HG02571 (cell line): ENCODE measurements at regions not wholly inside any gene's neighbourhood (a gene's known extent, or its start where the extent isn't known, plus 50 kb on each side); places are given as distances from the start of the nearest gene placed in this dataset.

Source experiments
- ATAC-seq: cut with Tn5 transposase; IDR thresholded peaks from one replicate; pipeline ENCODE4 v1.9.1; 2021; ENCODE audit warnings: mild to moderate bottlenecking, moderate library complexity; ENCODE audit not compliant: unreplicated experiment

- no peak for ATAC-seq
Measured at GRCh38 chr5:30957591-30957990, 235.9 kb upstream of the CDH6 start.

DNA sequence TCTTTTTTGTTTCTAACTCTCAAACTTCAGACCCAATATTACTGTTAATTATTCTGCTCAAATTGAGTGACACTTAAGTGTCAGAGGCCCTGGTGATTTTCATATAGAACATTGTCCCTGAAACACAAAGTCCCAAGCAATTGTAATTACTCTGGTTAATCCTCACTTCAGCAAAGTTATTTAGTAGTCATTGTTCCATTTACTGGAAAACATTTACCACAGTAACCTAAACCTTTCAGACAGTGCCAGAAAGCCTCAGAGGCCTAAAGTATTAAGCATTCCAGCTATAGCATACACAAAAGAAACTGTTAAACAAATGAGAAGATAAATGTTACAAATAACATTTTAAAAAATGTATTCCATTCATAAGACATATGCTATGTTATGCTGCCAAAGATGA is 237.2 kb upstream of the CDH6 start:
- ATAC-seq = no peak

DNA sequence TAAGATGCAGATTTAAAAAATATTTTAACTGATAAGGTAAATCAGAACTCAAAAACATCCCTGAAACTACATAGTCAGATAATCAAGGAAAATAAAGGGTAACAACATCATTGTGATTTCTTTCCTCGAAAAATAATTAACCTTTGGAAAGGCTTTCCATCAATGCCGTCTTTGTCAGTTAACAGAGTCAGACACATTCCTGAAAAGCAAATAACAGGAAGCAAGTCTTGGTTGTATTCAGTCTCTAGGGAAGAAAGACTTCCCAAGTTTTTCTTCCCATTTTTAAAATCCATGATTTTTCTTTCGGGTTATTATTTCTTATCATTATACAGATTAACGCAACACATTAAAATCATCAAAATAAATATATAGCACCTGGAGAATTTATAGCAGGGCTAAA is 256.4 kb upstream of the CDH6 start:
- no peak for ATAC-seq

DNA sequence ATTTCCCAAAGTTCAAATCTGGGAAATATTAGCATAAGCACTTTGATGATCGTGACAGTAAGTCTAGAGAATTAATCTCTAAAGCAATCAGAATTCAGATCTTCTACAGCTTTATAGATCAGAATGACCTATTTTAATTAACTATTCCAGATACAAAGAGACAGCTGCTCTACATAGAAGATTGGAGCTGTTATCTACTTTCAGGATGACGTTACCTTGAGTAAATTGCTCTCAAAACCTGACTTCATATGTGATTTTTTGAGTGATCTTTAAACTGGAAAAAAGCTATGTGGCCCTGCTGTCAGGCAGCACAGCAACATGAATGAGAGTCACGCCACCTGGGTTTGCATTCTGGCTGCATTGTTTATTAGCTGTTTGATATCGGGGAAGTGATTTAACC is 259.9 kb upstream of the CDH6 start:
- no peak for ATAC-seq

DNA sequence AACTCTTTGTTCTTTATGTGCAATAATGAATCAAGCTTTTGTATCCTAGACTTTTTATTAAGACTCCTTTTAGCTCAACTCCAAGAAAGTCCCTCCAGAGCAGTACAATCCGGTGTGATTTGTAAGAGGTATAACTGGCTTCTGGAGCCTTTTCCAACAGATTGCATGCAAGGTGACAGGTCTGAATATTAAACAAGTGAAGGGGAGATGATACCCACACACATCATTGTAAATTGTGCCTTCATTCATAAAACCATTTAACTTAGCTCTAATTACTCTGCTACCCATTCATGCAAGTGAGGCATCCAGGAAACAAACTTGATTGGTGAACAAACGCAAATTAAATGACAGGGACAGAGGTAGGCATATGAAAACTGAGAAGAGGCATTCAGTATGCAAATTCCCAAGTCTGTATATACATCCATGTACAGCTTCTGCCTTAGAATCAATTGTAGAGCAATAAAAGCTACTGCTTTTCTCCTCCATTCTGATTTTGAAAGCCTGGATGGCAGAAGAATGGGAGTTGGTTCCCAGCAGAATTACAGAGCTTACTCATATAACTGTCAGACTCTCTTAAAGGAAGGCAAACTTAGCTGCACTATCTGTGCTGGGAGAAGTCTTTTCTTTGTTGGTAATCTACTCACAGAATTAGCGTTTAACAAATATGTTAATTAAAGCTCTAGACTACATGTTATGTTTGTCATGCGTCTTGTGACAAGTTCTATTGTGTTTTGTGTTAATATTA is 261.0 kb upstream of the CDH6 start:
- ATAC-seq = no peak

GRCh38 chr5:30930736-30931135 is 262.8 kb upstream of the CDH6 start:
- ATAC-seq = no peak

- no peak for ATAC-seq
Measured at GRCh38 chr5:30928956-30929355, 264.5 kb upstream of the CDH6 start.

- no peak for ATAC-seq
Measured at GRCh38 chr5:30926218-30926617, 267.3 kb upstream of the CDH6 start.

DNA sequence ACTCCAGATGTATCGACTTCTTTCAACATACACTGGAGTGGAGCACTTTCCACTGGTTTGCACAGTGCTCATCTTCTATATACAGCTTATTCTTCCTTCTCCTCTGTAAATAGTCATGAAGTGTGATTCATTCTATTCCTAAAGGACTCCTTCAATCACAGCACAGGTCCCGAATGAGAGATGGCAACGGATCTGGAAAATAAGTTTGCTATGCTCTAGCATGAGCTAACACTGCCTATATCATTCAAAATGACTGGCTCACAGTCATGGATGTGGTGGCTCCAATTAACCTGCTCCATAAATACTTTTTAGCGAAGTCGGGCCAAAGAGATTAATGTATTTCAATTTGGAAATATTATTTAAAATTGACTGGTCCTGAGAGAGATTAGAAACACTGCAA is 272.1 kb upstream of the CDH6 start:
- no peak for ATAC-seq

- ATAC-seq = no peak
Measured at GRCh38 chr5:30918171-30918570, 275.3 kb upstream of the CDH6 start.

DNA sequence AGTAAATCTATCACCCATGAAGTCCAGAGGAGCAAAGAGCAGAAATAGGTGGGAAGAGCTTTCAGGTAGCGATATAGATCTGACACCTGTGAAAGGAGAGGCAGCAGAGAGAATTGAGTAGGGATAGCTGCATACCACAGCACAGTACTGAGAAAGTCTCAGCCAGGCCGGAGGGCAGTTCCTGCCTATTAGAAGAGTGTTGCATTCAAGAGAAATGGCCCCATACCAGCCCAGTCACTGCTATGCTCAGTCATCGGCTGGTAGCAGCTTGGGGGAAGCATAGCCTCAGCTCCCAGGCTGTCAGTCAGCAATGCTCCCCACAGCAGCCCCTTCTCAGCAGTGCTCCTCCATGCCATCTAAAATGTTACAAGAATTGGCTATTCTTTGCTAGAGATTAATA is 285.1 kb upstream of the CDH6 start:
- ATAC-seq = no peak

DNA sequence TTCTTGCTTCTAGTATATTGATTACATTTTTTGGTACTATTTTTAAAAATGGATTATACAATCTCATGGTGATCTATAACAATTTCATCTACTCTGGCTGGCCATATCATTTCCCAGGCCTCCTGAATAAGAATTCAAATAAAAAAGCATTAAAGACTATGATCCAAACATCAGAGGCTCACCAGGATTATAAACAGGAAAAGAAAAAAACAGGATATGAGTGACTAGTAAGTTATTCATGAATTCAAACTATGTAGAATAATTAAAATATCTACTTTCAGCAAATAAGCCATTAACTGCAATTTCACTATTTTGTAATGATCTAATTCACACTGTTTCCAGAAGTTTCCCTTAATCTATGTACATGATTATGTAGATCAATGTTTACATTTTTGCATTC is 293.1 kb upstream of the CDH6 start:
- ATAC-seq = no peak

GRCh38 chr5:30894811-30895210 is 298.7 kb upstream of the CDH6 start:
- ATAC-seq = no peak

GRCh38 chr5:30891660-30892059 is 301.8 kb upstream of the CDH6 start:
- ATAC-seq = no peak

DNA sequence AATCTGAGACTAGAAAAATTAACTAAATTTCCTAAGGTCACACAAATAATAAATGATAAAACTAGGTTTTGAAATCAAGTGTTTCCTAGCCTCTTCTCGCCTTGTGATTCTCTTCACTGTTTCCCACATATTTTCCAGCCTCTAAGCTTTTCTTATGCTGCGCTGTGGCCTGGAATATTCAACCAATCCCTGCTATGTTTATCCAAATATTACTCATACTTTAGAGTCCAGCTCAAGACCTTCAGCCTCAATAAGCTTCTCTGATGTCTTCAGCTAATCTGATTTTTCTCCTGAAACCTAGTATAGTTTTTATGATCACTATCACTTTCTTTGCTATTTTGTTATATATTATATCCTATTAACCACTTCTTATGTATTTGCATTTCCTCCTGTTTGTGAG is 303.1 kb upstream of the CDH6 start:
- ATAC-seq = no peak

DNA sequence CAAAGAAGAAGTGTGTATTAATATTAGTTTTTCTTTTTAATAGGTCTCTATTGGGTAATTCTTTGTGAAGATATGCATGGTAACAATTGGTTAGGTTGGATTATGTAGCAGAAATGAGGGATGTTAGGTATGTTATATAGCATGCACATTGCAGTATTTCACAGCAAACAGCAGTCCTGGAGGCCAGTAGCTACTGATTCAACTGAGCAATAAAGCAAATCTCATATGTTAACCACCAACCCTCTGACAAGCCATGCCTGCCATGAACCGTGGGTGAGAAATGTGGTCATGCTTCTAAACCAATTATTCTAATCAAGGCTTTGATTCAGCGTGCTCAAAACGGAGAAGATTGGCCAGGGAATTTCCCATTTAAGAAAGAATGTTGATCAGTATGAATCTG is 313.0 kb upstream of the CDH6 start:
- ATAC-seq = no peak

DNA sequence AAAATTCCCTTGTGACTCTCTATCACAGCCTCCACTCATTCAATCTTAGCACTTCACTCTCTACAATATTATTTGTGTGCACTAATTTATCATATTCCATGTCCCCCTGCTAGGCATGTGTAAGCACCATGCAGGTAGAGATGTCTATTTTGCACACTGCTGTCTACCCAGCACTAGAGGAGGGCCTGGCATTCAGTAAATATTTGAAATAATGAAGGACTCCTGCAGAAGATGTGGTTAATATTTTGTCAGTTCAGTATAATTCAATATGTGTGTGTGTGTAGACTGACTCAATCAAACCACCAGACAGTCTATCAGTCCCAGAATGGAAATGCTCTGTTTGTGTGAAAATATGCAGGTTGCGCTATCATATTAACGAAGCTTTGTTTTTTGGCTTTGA is 313.6 kb upstream of the CDH6 start:
- no peak for ATAC-seq

GRCh38 chr5:30878746-30879145 is 314.7 kb upstream of the CDH6 start:
- ATAC-seq = no peak

DNA sequence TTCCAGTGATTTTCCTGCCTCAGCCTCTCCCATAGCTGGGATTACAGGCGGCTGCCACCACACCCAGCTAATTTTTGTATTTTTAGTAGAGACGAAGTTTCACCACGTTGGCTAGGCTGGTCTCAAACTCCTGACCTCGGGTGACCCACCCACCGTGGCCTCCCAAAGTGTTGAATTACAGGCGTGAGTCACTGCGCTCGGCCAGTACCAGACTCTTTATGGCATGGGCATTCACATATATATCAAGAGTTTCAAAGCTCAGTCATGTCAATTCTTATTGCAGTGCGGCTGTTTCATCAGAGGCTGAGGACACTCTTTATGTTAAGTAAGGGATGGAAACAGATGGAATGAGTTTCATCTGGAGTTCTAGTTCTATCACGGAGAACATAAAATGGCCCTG is 315.2 kb upstream of the CDH6 start:
- no peak for ATAC-seq

DNA sequence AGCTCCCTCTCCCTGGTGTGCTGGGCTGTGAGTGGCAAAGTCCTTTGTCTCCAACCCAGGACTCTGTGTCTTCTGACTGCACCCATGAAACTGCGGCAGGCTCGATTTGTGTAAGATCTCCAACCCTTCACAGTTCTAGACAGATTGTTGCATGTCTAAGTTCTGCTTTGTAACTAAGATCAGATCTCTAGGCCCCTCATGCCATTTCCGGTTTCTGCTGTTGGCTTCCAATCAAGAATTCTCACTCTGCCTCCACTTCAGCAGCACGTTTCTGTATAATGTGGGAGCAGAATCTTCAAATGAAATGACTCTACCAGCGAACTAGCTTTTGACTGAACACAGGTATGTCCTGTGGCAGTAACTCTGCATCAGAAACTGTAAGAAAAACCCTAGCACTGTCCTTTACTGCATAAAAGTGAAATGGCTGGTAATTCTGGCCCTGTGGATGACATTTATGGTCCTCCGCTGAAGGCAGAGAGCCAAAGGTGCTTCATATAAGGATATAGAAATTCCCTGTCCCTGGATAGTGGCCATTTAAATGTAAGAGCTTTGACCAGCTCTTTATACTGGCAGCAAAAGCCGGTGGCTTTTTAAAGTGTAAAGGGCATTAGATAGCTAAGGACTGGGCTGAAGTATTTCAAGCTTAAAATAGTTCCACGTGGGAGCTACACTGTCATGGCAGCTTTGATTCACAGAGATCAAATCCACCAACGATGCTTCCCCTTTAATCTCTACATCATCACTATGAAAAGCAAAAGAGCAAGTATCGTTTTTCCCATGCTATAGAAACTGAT is 319.0 kb upstream of the CDH6 start:
- ATAC-seq = no peak

DNA sequence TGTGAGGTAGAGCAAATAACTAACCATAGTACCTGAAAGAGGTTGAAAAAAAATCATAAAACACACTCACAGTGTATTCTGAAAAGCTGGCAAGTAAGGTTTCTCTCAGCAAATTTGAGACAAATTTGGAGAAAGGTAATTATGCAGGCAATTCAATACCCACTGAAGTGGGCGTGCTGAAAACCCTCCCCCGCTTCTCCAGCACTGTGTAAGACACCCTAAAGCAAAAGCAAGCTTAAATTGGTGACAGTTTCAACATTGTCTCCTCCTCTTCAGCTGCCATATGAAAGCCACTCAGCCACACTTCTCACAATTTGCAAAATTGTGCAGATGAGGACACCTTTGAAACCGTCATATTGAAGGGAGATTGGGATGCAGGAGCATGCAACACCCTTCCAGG is 322.3 kb upstream of the CDH6 start:
- ATAC-seq = no peak

GRCh38 chr5:30867711-30868110 is 325.8 kb upstream of the CDH6 start:
- ATAC-seq = no peak

DNA sequence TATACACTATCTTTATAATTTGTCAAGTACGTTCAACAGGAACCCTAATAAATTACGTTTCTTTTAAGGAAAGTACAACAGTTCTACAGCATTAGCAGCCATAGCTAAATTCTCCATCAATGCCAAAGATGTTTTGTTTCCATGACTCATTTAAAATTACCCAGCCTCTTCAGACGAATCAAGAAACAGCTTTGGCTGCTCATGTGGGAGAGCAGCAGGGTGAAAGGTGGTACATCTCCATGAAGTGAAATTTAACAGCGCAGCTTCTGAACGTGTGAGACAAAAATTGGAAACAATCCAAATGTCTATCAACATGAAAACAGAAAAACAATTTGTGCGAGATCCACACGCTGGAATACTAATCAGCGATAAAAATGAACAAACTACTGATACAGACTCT is 327.3 kb upstream of the CDH6 start:
- ATAC-seq = no peak
